Smooth muscle cell (in vitro differentiated cells): ENCODE measurements at regions not wholly inside any gene's neighbourhood (a gene's known extent, or its start where the extent isn't known, plus 50 kb on each side); places are given as distances from the start of the nearest gene placed in this dataset.

Experiments
- DNase-seq: peaks from one replicate; lab custom pipeline; 2025; ENCODE audit not compliant: unreplicated experiment; lab: John Stamatoyannopoulos, UW
- H2AFZ ChIP-seq: fragments of 200-600 bp; sonication (generic); 2 replicates; pipeline ENCODE4 v1.6.0; 2016; ENCODE audit warnings: antibody characterized with exemption, low read depth, mild to moderate bottlenecking
- H3F3A ChIP-seq: fragments of 200-600 bp; sonication (generic); 2 replicates; pipeline ENCODE4 v1.6.0; 2017; ENCODE audit warnings: antibody characterized with exemption, low read depth
- H3K27ac ChIP-seq: fragments of 200-600 bp; sonication (generic); 2 replicates; pipeline ENCODE4 v1.5.1; 2016; ENCODE audit warnings: low read depth, mild to moderate bottlenecking
- H3K27me3 ChIP-seq: fragments of 200-600 bp; sonication (generic); 2 replicates; pipeline ENCODE4 v1.6.1; 2016; ENCODE audit warnings: low read depth, mild to moderate bottlenecking
- H3K36me3 ChIP-seq: fragments of 200-600 bp; sonication (generic); 2 replicates; pipeline ENCODE4 v1.5.1; 2016; ENCODE audit warnings: low read depth
- H3K4me1 ChIP-seq: fragments of 200-600 bp; sonication (generic); 2 replicates; pipeline ENCODE4 v1.5.1; 2016; ENCODE audit warnings: low read depth
- H3K4me2 ChIP-seq: fragments of 200-600 bp; sonication (generic); 2 replicates; pipeline ENCODE4 v1.6.0; 2016; ENCODE audit warnings: mild to moderate bottlenecking
- H3K4me3 ChIP-seq: fragments of 200-600 bp; sonication (generic); 2 replicates; pipeline ENCODE4 v1.5.1; 2016; ENCODE audit warnings: mild to moderate bottlenecking
- H3K79me2 ChIP-seq: fragments of 200-600 bp; sonication (generic); 2 replicates; pipeline ENCODE4 v1.6.0; 2016; ENCODE audit warnings: low read depth, mild to moderate bottlenecking
- H3K9ac ChIP-seq: fragments of 200-600 bp; sonication (generic); 2 replicates; pipeline ENCODE4 v1.6.0; 2016; ENCODE audit warnings: low read depth
- H3K9me3 ChIP-seq: fragments of 200-600 bp; sonication (generic); replicated peaks from 2 replicates; pipeline ENCODE4 v1.5.1; 2016; ENCODE audit warnings: low read depth
- H4K20me1 ChIP-seq: fragments of 200-600 bp; sonication (generic); 2 replicates; pipeline ENCODE4 v1.6.0; 2016; ENCODE audit warnings: low read depth
- WGBS: methylation state at CpG from one replicate; pipeline ENCODE4 v1.1.7; 2016; ENCODE audit warnings: low lambda C conversion rate; 5-methylcytosine and 5-hydroxymethylcytosine counted together
- TF ChIP-seq, protein P1 (sequence below): fragments of 200-600 bp; sonication (generic); IDR thresholded peaks from 2 replicates; pipeline ENCODE4 v1.5.1; 2017; ENCODE audit warnings: borderline replicate concordance, mild to moderate bottlenecking, antibody characterized with exemption; ENCODE audit not compliant: insufficient read depth, poor library complexity, severe bottlenecking

DNA sequence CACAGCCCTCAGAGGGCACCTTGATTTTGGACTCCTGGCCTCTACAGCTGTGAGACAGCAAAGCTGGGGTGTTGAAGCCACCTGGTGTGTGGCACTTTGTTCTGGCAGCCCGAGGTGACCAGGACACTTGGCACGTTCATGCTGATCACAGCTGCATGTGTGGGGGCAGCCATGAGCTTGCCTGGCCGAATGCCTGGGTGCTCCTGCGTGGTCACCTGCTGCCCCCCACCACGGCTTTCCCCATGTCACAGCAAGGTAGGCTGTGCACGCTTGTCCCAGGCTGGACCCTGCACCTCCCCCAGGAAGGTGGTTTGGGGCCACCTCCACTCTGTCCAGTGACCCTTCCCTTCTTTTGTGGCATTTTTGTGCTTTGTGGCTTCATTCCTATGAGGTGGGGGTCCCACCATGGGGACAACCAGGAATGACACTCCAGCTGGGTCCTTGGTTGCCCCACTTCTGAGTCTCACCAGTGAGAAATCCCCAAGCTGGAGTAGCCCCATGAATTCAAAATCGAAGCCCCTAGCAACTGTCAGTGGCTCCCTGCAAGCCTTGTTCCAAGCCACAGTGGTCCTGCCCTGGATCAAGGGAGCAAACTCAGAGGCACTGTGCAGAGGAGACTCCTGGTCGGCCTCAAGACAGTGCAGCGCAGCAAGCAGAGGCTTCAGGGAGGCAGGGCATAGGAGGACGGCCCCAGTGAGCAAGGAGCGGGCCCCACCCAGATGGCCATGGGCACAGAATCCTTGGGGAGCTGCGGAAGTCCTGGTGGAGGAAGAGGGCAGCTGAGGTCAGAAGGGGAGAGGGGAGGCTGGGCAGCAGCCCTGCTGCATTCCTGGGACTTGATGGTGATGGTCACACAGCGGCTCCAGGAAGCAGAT lies 121.4 kb upstream of the HS6ST1 start:
- Histone ChIP-seq H2AFZ (no peak overlapping the region), H3K27ac (no peak overlapping the region), H3K79me2 (no peaks in the 10 kb centered on the region), H3K36me3 (no peaks in the 10 kb centered on the region), H3K9me3 (no peaks in the 10 kb centered on the region), H3K9ac (no peak overlapping the region), H3K27me3 (no peaks in the 10 kb centered on the region), H3F3A (no peaks in the 10 kb centered on the region), H3K4me1 (peaks cover 8% of the 10 kb centered on the region), H4K20me1 (no peaks in the 10 kb centered on the region), H3K4me3 (no peak overlapping the region), H3K4me2 (no peak overlapping the region)
- WGBS = 88% methylated on average over 13 of the region's 13 CpGs
- no peak for DNase-seq
- TF ChIP-seq, protein P1, sequence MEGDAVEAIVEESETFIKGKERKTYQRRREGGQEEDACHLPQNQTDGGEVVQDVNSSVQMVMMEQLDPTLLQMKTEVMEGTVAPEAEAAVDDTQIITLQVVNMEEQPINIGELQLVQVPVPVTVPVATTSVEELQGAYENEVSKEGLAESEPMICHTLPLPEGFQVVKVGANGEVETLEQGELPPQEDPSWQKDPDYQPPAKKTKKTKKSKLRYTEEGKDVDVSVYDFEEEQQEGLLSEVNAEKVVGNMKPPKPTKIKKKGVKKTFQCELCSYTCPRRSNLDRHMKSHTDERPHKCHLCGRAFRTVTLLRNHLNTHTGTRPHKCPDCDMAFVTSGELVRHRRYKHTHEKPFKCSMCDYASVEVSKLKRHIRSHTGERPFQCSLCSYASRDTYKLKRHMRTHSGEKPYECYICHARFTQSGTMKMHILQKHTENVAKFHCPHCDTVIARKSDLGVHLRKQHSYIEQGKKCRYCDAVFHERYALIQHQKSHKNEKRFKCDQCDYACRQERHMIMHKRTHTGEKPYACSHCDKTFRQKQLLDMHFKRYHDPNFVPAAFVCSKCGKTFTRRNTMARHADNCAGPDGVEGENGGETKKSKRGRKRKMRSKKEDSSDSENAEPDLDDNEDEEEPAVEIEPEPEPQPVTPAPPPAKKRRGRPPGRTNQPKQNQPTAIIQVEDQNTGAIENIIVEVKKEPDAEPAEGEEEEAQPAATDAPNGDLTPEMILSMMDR = no peak

DNA sequence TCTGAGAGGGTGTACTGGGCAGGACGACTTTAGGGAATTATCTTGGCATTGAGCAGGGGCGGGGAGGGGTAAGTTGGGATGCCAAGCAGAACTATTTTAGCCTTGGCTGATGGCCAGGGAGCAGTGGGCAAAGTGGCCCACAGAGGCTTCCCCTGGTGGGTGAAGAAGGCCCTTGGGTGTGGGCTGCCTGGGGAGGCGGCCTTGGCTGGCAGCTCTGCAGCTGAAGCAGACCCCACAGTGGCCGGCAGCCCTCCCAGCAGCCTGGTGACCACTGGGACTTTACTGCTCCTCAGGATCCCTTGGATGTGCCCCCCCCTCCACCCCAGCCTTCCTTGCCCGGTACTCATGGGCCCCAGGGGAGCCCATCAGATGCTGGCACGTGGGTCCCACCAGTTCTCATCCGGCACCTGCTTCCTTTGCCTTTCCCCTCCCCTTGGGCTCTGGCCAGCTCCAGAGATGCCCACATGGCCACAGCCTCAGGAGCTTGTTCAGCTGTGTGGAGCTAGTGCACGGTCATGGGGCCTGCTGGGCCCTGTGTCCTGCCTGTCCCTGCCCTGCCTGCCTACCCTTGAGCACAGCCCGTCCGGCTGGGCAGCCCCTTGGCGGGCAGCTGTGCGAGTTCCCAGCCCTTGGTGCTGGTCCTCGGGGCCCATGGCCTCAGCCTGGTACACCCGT lies 122.1 kb upstream of the HS6ST1 start:
- Histone ChIP-seq H3F3A (no peaks in the 10 kb centered on the region), H3K27me3 (no peaks in the 10 kb centered on the region), H3K4me3 (no peak overlapping the region), H3K4me1 (peaks cover 8% of the 10 kb centered on the region), H3K9me3 (no peaks in the 10 kb centered on the region), H2AFZ (no peak overlapping the region), H3K79me2 (no peaks in the 10 kb centered on the region), H4K20me1 (no peaks in the 10 kb centered on the region), H3K36me3 (no peaks in the 10 kb centered on the region), H3K27ac (no peak overlapping the region), H3K4me2 (no peak overlapping the region), H3K9ac (no peak overlapping the region)
- WGBS = 92% methylated on average over 14 of the region's 14 CpGs
- TF ChIP-seq, protein P1 = no peak
- no peak for DNase-seq

DNA sequence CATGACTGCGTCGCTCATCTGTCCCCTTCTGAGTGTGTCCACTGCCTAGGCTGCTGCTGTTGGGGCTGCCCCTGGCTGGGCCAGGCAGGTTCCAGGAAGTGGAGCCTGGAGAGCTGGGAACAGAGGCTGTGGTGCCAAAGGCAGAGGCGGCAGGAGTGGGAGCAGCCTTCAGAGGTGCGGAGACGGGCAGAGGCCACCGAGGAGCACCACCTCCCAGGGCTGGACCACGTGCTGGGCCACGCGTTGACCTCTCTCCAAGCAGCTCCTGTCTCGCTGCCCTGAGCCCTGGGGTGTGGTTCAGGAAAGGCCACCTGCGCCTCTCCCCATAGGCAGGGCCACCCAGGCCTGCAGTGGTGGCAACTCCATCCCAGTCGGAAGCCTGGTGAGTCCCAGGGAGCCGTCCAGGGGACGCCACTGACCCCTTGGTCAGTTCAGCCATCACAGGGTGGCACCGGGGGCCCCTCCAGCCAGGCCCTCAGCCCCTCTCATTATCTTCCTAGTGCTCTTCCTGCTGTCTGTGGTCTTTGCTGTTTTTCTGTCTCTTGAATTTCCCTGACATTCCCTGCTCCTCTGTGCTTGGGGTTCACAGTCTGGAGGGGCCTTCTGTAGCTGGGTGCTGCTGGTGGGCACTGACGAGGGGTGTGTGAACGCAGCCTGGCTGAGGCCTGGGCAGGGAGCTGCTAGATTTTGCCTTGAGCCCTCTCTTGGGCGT lies 122.8 kb upstream of the HS6ST1 start:
- WGBS = 88% methylated on average over 18 of the region's 18 CpGs
- Histone ChIP-seq H3K79me2 (no peaks in the 10 kb centered on the region), H3K27ac (no peak overlapping the region), H3K27me3 (no peaks in the 10 kb centered on the region), H2AFZ (no peak overlapping the region), H3K9ac (no peak overlapping the region), H3K4me1 (peaks cover 8% of the 10 kb centered on the region), H3K4me2 (no peak overlapping the region), H3K4me3 (no peak overlapping the region), H3K36me3 (no peaks in the 10 kb centered on the region), H3K9me3 (no peaks in the 10 kb centered on the region), H3F3A (no peaks in the 10 kb centered on the region), H4K20me1 (no peaks in the 10 kb centered on the region)
- DNase-seq = no peak
- TF ChIP-seq, protein P1 = no peak
